ENCODE measurements at regions not wholly inside any gene's neighbourhood (a gene's known extent, or its start where the extent isn't known, plus 50 kb on each side); places are given as distances from the start of the nearest gene placed in this dataset.

DNA sequence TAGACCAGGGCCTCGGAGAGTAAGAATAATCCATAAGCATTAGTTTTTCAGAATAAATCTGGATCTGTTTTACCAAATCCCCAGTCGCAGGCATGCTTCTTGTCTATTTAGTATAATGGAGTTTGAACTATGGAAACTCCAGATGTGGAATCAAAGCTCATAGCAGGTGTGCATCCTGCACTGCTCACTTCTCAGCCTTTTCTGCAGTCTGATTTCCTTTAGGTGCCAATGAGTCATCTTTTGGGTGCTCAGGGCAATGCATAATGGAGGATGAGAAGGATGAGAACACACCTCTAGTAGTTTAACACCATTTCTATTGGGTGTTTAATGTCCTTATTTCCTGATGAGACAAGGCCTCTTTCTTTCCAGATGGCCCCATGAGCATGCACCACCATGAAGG is 961.2 kb downstream of the TMEM121 start:
- TF ChIP-seq, protein P1, sequence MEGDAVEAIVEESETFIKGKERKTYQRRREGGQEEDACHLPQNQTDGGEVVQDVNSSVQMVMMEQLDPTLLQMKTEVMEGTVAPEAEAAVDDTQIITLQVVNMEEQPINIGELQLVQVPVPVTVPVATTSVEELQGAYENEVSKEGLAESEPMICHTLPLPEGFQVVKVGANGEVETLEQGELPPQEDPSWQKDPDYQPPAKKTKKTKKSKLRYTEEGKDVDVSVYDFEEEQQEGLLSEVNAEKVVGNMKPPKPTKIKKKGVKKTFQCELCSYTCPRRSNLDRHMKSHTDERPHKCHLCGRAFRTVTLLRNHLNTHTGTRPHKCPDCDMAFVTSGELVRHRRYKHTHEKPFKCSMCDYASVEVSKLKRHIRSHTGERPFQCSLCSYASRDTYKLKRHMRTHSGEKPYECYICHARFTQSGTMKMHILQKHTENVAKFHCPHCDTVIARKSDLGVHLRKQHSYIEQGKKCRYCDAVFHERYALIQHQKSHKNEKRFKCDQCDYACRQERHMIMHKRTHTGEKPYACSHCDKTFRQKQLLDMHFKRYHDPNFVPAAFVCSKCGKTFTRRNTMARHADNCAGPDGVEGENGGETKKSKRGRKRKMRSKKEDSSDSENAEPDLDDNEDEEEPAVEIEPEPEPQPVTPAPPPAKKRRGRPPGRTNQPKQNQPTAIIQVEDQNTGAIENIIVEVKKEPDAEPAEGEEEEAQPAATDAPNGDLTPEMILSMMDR (IDR thresholded peaks at IDR 0.05), result no peak
- no peak for TF ChIP-seq ZFX (IDR thresholded peaks at IDR 0.05; ENCODE audit: borderline replicate concordance)
- H3K27ac ChIP-seq, result no peak overlapping the region

DNA sequence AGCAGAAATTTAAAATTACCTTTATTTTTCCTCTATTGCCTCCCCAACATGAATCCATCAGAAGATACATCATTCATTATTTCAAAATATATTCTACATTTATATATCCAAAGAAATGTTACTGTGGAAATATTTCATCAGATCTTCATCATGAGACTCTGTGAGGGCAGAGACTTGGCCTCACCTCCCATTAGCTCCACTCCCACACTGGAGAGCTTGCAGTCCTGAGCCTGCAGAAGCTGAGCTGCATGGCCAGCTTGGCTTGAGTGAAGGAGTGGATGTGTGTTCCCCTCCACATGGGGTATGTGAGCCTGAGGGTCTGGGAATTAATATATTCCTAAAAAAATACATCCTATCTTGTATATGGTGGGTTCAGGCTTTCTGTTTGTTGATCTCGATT is 961.9 kb downstream of the TMEM121 start:
- H3K27ac ChIP-seq, result no peak overlapping the region
- TF ChIP-seq, protein P1 (IDR thresholded peaks at IDR 0.05), result no peak
- TF ChIP-seq ZFX (IDR thresholded peaks at IDR 0.05; ENCODE audit: borderline replicate concordance), result no peak

DNA sequence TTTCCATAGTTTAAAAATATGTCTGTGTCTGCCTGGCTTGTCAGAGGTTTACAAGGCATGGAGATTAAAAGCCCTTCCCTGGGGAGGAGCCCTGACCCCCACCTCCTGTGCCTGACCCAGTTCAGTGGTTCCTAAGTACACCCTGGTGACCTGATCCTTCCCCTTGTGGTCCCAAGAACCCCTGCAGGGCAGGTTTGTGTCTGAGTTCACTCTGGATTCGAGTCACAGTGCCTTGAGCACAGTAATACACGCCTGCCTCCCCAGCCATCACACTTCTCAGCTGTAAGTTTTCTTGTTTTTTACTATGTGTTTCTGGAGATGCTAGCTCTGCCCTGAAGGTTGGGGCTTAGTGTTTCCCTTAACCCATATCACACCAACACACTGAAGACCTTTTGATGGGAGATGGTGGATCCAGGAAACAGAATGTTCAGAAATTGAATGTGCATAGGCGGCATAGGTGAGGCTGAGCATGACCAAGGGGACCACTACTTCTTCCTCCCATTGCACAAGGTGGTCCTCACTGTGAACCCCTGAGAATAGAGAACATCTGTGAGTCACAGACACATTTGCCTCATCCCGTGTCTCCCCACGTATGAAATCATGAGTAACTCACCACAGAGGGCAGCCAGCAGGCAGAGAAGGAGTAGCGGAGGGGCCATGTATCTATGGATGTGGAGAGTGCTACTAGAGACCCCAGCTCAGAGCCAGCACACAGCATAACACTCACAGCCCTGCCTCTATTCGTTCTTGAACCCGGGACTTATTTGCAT is 962.9 kb downstream of the TMEM121 start:
- no peak overlapping the region for H3K27ac ChIP-seq
- TF ChIP-seq, protein P1 (IDR thresholded peaks at IDR 0.05), result no peak
- TF ChIP-seq ZFX (IDR thresholded peaks at IDR 0.05; ENCODE audit: borderline replicate concordance), result no peak

DNA sequence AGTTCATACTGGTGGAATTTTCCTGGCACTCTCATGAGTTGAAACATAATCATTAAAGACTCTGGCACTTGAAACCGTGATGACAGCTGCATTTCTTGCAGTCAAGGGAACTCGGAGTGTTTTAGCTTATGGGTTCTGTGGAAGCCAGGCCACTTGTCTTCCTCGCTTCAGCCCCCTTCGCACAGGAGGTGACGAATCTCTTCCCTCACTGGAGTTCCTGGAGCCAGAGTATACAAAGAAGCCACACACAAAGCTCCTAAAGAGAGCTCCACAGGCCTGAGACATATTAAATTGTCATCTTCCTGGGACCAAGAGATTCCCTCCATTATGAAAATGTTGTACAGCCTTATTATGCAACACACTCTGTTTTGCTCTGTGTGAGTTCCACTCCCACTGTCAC is 964.1 kb downstream of the TMEM121 start:
- H3K27ac ChIP-seq, result no peak overlapping the region

DNA sequence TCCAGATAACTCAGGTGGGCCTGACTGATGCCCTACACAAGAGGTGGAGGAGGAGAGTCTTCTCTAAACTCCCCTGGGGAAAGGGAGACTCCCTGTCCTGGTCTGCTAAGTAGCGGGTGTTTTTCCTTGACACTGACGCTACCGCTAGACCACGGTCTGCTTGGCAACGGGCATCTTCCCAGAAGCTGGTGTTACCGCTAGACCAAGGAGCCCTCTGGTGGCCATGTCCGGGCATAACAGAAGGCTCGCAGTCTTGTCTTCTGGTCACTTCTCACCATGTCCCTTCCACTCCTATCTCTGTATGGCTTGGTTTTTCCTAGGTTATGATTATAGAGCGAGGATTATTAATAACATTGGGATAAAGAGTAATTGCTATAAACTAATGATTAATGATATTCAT is 965.5 kb downstream of the TMEM121 start:
- no peak overlapping the region for H3K27ac ChIP-seq
- TF ChIP-seq, protein P1 (IDR thresholded peaks at IDR 0.05), result peak; percentile 59
- no peak for TF ChIP-seq ZFX (IDR thresholded peaks at IDR 0.05; ENCODE audit: borderline replicate concordance)

More for the DNA sequence above, 964.1 kb downstream of the TMEM121 start:
- TF ChIP-seq, protein P1 (IDR thresholded peaks at IDR 0.05), result no peak
- TF ChIP-seq ZFX (IDR thresholded peaks at IDR 0.05; ENCODE audit: borderline replicate concordance), result no peak

DNA sequence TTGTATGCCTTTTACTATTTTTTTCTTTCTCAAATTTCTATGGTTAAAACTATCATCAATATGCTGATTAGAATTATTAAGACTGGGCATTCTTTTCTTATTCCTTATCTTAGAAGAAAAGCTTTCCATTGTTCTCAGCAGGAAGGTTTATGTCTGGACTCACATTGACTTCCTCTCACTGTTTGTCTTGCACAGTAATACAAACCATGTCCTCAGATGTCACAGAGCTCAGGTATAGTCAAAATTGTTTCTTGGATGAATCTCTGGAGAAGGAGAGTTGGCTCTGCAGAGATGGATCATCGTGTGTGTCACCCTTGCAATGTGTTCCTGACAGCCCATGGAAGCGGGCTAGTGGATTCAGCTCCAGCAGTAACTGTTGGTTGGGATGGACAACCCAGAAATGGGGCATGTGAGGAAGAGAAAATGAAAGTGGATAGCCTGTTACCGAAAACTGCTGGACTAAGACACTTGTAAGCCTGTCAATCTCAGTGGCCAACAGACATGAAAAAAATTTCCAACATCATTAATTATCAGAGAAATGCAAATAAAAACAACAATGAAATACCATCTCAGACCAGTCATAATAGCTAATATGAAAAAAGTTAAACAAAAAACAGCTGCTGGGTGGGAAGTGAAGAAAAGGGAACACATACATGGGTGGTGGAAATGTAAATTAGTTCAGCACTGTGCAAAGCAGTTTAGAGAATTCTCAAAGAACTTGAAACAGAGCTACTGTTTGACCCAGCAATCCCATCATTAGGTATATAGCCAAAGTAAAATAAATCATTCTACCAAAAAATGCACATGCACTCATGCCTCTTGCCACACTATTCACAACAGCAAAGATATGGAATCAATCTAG is 967.8 kb downstream of the TMEM121 start:
- TF ChIP-seq, protein P1 (IDR thresholded peaks at IDR 0.05), result no peak
- TF ChIP-seq ZFX (IDR thresholded peaks at IDR 0.05; ENCODE audit: borderline replicate concordance), result no peak
- H3K27ac ChIP-seq, result no peak overlapping the region

DNA sequence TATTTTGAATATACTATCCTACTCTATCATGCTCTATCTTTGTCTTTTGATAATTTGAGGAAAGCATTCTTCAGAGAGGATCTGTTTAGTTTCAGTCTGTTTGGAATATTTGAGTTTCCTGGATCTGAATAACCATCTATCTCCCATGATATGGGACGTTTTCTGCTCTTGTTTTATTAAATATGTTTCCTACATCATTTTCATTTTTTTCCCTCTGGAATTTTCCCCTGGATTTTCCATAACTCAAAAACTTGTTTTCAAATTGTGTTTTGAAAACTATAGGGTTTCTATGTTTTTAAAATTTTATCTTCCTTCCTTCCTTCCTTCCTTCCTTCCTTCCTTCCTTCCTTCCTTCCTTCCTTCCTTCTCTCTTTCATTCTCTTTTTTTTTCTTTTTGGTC is 974.2 kb downstream of the TMEM121 start:
- no peak overlapping the region for H3K27ac ChIP-seq
- TF ChIP-seq, protein P1 (IDR thresholded peaks at IDR 0.05), result no peak
- no peak for TF ChIP-seq ZFX (IDR thresholded peaks at IDR 0.05; ENCODE audit: borderline replicate concordance)

All from 22Rv1 (cell line).